Kidney (tissue), 13 donors: ENCODE measurements at regions not wholly inside any gene's neighbourhood (a gene's known extent, or its start where the extent isn't known, plus 50 kb on each side); places are given as distances from the start of the nearest gene placed in this dataset.

Source experiments
- DNase-seq, 5 donors: peaks; one replicate each; pipeline ENCODE4 v3.0.0-alpha.2; 2013 to 2020
- FAIRE-seq: peaks from 2 replicates; lab custom pipeline; 2012; peaks lifted over from hg19 to GRCh38; lab: Jason Lieb, UNC
- H3K27ac ChIP-seq, 2 donors: one replicate each; pipeline ENCODE4 v1.7.0; 2013; ENCODE audit warnings: low read depth in 2 of 2, low read length in 2 of 2, inconsistent platforms in 1 of 2
- H3K27me3 ChIP-seq: one replicate; pipeline ENCODE4 v1.7.1; 2013; ENCODE audit warnings: low read length, inconsistent platforms; ENCODE audit not compliant: control insufficient read depth, insufficient read depth
- H3K36me3 ChIP-seq, 3 donors: one replicate each; pipeline versions ENCODE4 v1.7.0 to v1.7.1; 2013; ENCODE audit warnings: low read length in 3 of 3, control low read depth in 1 of 3, inconsistent platforms in 1 of 3; ENCODE audit not compliant: insufficient read depth in 3 of 3, control insufficient read depth in 2 of 3
- H3K4me1 ChIP-seq, 3 donors: one replicate each; pipeline versions ENCODE4 v1.7.0 to v1.7.1; 2013; ENCODE audit warnings: low read length in 3 of 3, inconsistent platforms in 1 of 3, low read depth in 1 of 3; ENCODE audit not compliant: control insufficient read depth in 2 of 3, insufficient read depth in 2 of 3
- H3K4me3 ChIP-seq, 3 donors: one replicate each; pipeline versions ENCODE4 v1.7.0 to v1.8.1; 2013; ENCODE audit warnings: low read length in 3 of 3, control low read depth in 1 of 3, inconsistent platforms in 1 of 3
- H3K9ac ChIP-seq, 3 donors: one replicate each; pipeline versions ENCODE4 v1.7.0 to v1.7.1; 2013; ENCODE audit warnings: low read length in 3 of 3, control low read depth in 1 of 3, inconsistent platforms in 1 of 3
- H3K9me3 ChIP-seq, 3 donors: one replicate each; pipeline versions ENCODE4 v1.7.0 to v1.7.1; 2013; ENCODE audit warnings: low read length in 3 of 3, control low read depth in 1 of 3, inconsistent platforms in 1 of 3; ENCODE audit not compliant: control insufficient read depth in 2 of 3, insufficient read depth in 1 of 3
- intact Hi-C: fragments of 100-400 bp; cut with DNase I; formaldehyde crosslinking; loops from one replicate; pipeline ENCODE4 v1.11.1; 2022
- TF ChIP-seq, protein P1 (sequence below): IDR thresholded peaks from 3 replicates; pipeline ENCODE4 v1.5.1; 2012; ENCODE audit warnings: mild to moderate bottlenecking, moderate library complexity, borderline replicate concordance; ENCODE audit not compliant: insufficient read depth; ENCODE audit errors: extremely low read depth
- donor health status: control.
- donor health status: control.
- donor health status: control.
- donor health status: control.
- donor health status: control.
- donor health status: DM: yes; HTN: yes; CAD: no.
- donor health status: Normal renal cell carcinoma (clear cell type).

DNA sequence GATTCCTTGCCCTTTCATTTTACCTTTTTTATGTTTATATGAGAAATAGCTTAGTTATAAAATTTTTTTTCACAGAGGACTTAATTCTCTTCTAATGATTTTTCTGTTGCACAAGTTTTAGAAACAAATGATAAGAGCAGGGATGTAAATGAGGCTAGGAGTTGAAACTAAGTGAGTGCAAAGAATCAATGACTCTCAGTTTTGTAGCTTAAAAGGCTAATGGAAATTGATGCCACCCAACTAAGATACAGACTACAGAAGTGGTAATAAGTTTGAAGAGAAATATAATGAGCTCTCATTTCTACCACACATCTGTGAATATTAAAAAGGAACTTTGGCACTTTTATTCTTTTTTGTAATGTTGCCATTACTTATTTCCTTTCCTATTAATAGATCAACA lies 105.1 kb downstream of the LURAP1L start:
- no peaks in the 10 kb centered on the region for H3K27me3 ChIP-seq
- H3K27ac ChIP-seq = no peak overlapping the region
- no peaks in the 10 kb centered on the region for H3K36me3 ChIP-seq
- no peaks in the 10 kb centered on the region for H3K4me1 ChIP-seq
- TF ChIP-seq, protein P1, sequence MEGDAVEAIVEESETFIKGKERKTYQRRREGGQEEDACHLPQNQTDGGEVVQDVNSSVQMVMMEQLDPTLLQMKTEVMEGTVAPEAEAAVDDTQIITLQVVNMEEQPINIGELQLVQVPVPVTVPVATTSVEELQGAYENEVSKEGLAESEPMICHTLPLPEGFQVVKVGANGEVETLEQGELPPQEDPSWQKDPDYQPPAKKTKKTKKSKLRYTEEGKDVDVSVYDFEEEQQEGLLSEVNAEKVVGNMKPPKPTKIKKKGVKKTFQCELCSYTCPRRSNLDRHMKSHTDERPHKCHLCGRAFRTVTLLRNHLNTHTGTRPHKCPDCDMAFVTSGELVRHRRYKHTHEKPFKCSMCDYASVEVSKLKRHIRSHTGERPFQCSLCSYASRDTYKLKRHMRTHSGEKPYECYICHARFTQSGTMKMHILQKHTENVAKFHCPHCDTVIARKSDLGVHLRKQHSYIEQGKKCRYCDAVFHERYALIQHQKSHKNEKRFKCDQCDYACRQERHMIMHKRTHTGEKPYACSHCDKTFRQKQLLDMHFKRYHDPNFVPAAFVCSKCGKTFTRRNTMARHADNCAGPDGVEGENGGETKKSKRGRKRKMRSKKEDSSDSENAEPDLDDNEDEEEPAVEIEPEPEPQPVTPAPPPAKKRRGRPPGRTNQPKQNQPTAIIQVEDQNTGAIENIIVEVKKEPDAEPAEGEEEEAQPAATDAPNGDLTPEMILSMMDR = no peak
- no peak for DNase-seq
- intact Hi-C loops = loop anchor here (5.0 kb wide), 1 partner anchor 158 kb away; no protein-coding TSS in a partner anchor
- H3K9ac ChIP-seq = no peak overlapping the region
- H3K4me3 ChIP-seq = no peak overlapping the region
- H3K9me3 ChIP-seq = no peaks in the 10 kb centered on the region
- FAIRE-seq = no peak

DNA sequence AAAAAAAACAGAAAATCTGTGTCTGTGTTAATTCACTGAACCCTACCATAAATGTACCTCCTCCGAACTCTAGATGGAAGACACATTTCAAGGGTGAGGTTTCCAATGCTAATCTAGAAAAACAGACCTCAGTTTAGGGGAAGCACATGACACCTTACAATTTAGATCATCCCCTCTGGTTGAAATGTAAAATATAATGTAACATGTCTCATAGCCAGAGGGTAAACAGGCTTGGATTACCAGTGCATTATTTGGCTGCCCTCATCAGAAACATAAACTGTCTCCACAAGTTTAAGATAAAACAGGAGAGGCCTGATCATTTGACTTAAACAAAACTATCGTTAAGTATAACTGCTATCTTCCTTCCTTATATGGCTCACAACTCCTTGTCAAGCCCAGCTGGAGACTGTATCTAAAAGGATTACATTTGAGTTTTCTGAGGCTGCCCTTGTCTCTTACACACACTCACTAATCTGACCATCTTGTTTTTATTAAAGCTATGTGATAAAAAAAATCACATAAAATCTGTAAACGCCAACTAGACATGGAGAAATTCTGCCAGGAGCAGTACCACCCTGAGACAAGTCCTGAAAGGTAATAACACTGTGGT lies 105.7 kb downstream of the LURAP1L start:
- Histone ChIP-seq H3K4me3 (no peak overlapping the region), H3K9me3 (no peaks in the 10 kb centered on the region), H3K36me3 (no peaks in the 10 kb centered on the region), H3K27ac (no peak overlapping the region), H3K27me3 (no peaks in the 10 kb centered on the region), H3K9ac (no peak overlapping the region), H3K4me1 (no peaks in the 10 kb centered on the region)
- intact Hi-C loops = loop anchor here (5.0 kb wide), 1 partner anchor 158 kb away; no protein-coding TSS in a partner anchor
- TF ChIP-seq, protein P1 = no peak
- FAIRE-seq (no peak), DNase-seq (peak in 2 of 5 donors; percentile 23 to 37)

DNA sequence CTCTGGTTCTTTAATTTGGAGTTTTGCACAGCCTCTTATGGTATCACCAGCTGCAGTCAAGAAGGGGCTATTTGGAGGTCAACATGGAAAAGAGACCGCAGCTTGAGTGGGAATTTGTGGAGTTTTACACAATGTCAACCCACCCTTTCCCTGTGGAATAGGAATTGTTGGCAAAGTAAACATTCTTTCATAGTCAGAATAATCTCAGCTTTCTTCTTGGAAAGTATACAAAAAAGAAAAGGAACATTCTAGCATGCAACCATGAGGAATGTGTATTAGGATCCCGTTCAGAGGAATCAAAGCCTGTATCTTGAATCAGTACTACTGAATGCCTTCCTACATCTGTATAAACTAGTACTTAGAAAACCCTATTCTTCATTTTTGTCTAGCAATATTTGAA lies 107.6 kb downstream of the LURAP1L start:
- Histone ChIP-seq H3K4me1 (no peaks in the 10 kb centered on the region), H3K27me3 (no peaks in the 10 kb centered on the region), H3K27ac (no peak overlapping the region), H3K36me3 (no peaks in the 10 kb centered on the region), H3K9me3 (no peaks in the 10 kb centered on the region), H3K9ac (no peak overlapping the region), H3K4me3 (no peak overlapping the region)
- FAIRE-seq = no peak
- TF ChIP-seq, protein P1 = no peak
- peak in 1 of 5 donors; percentile 28 for DNase-seq
- intact Hi-C loops = loop anchor here (5.0 kb wide), 1 partner anchor 160 kb away; no protein-coding TSS in a partner anchor
